Right renal pelvis (tissue), 4 donors: ENCODE measurements at regions not wholly inside any gene's neighbourhood (a gene's known extent, or its start where the extent isn't known, plus 50 kb on each side); places are given as distances from the start of the nearest gene placed in this dataset.
"Not testable (repeated sequence)": the region's sequence is repeated elsewhere in the genome, so short reads cannot be mapped to it uniquely, and the experiment has no call there.

ENCODE experiments used
- DNase-seq, 4 donors: peaks; one replicate each; pipeline ENCODE4 v3.0.0-alpha.2; 2013; ENCODE audit warnings: low read depth in 4 of 4, low spot score in 3 of 4, missing footprints in 1 of 4

GRCh38 chr9:110007477-110008270 is 200.3 kb downstream of the C9orf152 start:
- DNase-seq, result no peak

DNA sequence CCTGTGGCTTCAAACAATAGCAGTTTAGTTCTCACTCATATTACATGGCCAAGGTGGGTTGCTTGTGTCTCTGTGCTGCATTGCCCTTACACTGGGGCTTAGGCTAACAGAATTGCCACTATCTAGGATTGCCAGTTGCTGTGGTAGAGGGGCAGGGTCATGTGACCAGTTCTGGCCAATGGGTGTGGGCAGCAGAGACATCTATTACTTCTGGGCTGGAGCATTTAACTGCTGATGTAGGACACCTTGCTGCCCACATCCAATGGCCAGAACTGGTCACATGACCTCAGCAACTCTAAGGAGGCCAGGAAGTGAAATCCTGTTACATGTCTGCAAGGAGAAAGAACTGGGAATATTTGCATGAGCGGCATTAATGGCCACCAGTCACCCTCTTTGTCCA is 199.3 kb downstream of the C9orf152 start:
- DNase-seq, result no peak

GRCh38 chr9:110011628-110012320 is 196.2 kb downstream of the C9orf152 start:
- DNase-seq, result no peak

DNA sequence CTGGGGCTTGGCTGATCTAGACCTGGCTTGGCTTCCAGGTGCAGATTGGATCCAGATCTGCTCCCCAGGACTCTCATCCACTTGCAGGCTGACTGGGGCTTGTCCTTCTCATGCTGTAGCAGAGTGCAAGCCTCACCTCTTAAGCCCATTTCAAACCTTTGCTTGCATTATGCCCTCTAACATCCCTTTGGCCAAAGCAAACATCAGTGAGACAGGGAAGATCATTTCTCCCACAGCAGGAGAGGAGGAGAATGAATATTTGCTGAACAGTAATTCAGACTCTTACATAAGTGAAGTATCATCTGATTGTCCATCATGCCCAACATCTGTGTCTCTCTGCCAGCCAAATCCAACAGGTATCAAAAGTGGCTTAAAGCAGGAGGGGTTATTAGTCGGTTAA is 194.9 kb downstream of the C9orf152 start:
- no peak for DNase-seq

- DNase-seq, result no peak
These were observed 192.2 kb downstream of the C9orf152 start for GRCh38 chr9:110015759-110016158.

- no peak for DNase-seq
These were observed 191.6 kb downstream of the C9orf152 start for GRCh38 chr9:110016340-110016739.

GRCh38 chr9:110020216-110020615 is 187.7 kb downstream of the C9orf152 start:
- DNase-seq, result not testable (repeated sequence)

DNA sequence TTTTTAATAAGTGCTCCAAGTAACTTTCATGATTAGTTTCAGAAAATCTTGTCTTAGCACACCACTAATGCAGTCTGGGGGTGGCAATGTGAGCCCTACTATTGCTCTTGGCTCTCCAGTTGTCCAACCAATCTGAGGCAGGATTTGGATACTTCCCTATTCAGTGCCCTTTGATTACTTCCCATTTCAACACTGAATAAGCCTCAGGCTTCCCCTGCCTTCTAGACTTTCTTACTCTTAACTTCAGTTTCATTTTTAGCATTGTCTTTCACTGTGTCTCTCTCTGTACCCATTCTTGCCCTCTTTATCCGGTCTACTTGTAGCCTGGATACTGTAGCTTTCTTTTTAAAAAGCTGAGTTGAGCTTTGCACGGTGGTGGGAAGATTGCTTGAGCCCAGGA is 186.1 kb downstream of the C9orf152 start:
- DNase-seq, result no peak

DNA sequence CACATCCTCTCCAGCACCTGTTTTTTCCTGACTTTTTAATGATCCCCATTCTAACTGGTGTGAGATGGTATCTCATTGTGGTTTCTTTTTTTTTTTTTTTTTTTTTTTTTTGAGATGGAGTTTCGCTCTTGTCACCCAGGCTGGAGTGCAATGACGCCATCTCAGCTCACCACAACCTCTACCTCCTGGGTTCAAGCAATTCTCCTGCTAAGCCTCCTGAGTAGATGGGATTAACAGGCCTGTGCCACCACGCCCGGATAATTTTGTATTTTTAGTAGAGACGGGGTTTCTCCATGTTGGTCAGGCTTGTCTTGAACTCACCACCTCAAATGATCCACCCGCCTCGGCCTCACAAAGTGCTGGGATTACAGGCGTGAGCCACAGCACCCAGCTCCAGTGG is 184.7 kb downstream of the C9orf152 start:
- not testable (repeated sequence) for DNase-seq

- no peak for DNase-seq
These were observed 182.3 kb downstream of the C9orf152 start for GRCh38 chr9:110025551-110026170.

GRCh38 chr9:110027671-110028081 is 180.3 kb downstream of the C9orf152 start:
- DNase-seq, result no peak

DNA sequence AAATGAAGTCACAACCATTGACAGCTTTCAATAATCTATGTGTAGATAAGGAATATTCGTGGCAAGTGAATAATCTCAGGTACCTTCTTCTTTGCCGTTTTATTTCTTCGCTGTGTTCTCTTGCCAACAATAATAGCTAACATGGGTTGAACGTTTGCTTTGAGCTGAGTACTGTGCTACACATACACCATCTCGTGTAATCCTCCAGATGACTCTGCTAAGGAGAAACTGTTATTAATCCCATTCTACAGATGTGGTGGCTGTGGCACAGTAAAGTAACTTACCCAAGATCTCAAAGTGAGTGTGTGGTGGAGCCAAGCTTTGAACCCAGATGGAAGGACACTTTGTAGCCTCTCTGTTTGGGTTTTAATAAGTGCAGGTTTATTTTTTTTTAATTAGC is 179.7 kb downstream of the C9orf152 start:
- no peak for DNase-seq

- no peak for DNase-seq
These were observed 179.3 kb downstream of the C9orf152 start for GRCh38 chr9:110028676-110029075.

- no peak for DNase-seq
These were observed 178.5 kb downstream of the C9orf152 start for GRCh38 chr9:110029429-110029955.

DNA sequence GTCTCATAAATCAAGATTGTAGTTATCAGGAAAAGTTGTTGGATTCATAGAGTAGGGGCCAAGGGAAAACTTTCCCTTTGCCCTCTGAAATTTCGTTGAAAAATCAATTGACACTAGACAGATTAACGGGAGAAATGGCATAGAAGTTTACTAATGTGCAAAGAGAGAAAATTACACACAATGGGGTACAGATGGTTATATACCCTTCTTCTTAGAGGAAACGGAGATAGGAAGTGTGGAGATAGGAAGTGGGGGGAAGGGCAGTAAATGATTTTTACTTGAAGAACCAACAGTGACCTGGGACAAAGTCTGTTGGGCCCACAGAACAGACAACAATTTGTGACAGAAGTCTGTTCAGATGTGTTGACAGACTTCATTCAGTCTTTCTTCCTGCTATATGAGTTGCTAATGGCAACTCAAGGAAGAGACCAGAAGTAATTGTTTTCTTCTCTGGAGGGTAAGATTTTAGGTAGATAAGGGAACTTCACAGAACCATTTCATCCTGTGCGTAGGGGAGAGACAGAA is 177.9 kb downstream of the C9orf152 start:
- DNase-seq, result no peak

- no peak for DNase-seq
These were observed 177.3 kb downstream of the C9orf152 start for GRCh38 chr9:110030632-110031031.

DNA sequence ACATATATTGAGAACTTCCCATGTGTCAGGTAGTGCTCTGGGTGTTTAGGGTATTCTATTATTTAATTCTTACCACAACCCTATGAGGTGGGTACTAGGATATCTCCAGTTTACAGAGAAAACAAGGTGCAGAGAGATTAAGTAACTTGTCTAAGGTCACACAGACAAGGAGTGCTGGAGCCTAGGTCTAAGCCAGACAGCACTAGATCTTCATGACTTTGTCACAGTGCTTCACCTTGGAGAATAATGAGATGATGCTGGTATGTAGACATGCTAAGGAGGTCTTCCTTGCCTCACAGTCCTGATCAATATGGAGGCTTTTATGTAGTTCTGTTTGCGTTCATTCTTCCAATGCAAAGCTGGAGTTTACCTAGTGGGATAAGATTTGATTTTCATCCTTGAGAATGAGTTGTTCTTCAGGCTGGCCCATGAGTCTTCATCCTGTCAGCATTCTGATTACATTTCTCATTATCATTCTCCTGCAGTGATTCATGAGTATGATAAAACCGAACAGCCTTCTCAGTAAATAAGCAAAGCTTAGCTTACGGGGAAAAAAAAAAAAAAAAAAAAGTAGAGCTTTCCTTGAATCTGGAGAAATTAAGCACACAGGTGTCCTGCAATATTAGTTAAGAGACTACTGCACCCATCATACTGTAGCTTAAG is 176.3 kb downstream of the C9orf152 start:
- no peak for DNase-seq

DNA sequence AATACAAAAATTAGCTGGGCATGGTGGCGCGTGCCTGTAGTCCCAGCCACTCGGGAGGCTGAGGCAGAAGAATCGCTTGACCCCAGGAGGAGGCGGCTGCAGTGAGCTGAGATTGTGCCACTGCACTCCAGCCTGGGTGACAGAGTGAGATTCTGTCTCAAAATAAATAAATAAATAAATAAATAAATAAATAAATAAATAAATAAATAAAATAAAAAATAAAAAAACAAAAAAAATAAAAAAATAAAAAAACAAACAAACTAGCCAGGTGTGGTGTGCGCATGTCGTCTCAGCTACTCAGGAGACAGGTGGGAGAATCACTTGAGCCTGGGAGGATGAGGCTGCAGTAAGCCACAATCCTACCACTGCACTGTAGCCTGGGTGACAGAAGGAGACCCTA is 175.4 kb downstream of the C9orf152 start:
- not testable (repeated sequence) for DNase-seq

GRCh38 chr9:110033869-110034268 is 174.1 kb downstream of the C9orf152 start:
- no peak for DNase-seq

DNA sequence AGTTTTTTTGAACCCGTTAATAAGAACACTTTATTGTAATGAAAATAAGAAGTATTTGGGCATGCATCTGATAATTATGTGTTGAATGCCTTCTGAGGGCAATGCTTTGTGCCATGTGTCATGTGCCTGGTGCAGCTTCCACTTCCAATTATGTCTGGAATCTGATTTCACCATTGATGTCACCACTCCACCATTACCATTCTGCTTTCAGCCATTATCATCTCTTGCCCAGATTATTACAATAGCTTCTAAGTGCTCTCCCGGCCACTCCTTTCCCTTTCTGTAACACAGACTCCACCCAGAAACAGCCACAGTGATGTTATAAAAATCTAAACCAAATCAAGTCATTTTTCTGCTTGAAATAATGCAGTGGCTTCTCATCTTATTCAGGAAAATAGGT is 171.7 kb downstream of the C9orf152 start:
- DNase-seq, result no peak

DNA sequence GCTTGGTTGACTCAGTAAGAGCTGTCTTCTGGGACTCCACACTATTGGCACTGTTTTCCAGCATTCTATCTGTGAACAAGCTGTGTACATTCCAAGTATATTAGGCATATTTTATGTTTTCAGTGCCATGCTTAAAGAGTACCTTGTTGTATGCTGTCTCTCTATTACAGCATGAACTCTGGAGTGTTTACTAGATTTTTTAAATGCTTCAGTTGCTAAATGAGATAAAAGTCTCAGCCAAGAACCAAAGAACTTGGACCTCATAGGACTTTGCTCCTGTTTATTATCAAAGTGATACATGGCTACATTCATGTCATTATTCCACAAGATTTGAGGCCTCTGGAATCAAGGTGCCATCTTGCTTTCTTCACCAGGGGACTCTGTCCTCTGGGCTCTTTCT is 167.2 kb downstream of the C9orf152 start:
- no peak for DNase-seq
